HCT116 (cell line): ENCODE measurements at regions not wholly inside any gene's neighbourhood (a gene's known extent, or its start where the extent isn't known, plus 50 kb on each side); places are given as distances from the start of the nearest gene placed in this dataset.

Experiments used
- CTCF ChIP-seq, 3 experiments: fragments of 200-600 bp in 1 of 3; sonication (generic) in 1 of 3; IDR thresholded peaks in 2 of 3; conservative IDR thresholded peaks in 1 of 3; 2 replicates each; pipeline ENCODE4 v1.5.1; 2012 to 2017; ENCODE audit warnings: low read depth in 2 of 3, low read length in 2 of 3, antibody characterized with exemption in 1 of 3, borderline replicate concordance in 1 of 3, control low read depth in 1 of 3, mild to moderate bottlenecking in 1 of 3, mixed read lengths in 1 of 3, mixed run types in 1 of 3, moderate library complexity in 1 of 3; ENCODE audit not compliant: insufficient read depth in 1 of 3
- EGR1 ChIP-seq: IDR thresholded peaks from 2 replicates; pipeline ENCODE4 v1.6.1; 2012; ENCODE audit warnings: low read depth
- EZH2 ChIP-seq: fragments of 200-600 bp; sonication (generic); IDR thresholded peaks from 2 replicates; pipeline ENCODE4 v1.6.1; 2017; ENCODE audit warnings: antibody characterized with exemption, mixed run types
- FOSL1 ChIP-seq: IDR thresholded peaks from 2 replicates; pipeline ENCODE4 v1.6.1; 2012; ENCODE audit warnings: low read depth
- JUND ChIP-seq: IDR thresholded peaks from 2 replicates; pipeline ENCODE4 v1.6.1; 2012
- POLR2AphosphoS5 ChIP-seq: IDR thresholded peaks from 2 replicates; pipeline ENCODE4 v1.6.1; 2011; ENCODE audit warnings: mild to moderate bottlenecking, low read depth, low read length, moderate library complexity
- SRF ChIP-seq: IDR thresholded peaks from 2 replicates; pipeline ENCODE4 v1.6.1; 2012; ENCODE audit warnings: low read depth

- TF ChIP-seq EGR1: no peak
- no peak for TF ChIP-seq FOSL1
- no peak for TF ChIP-seq SRF
- no peak for TF ChIP-seq EZH2
- no peak for TF ChIP-seq CTCF (IDR thresholded peaks at IDR 0.05 in 2 of 3, conservative IDR thresholded peaks at IDR 0.05 in 1 of 3; ENCODE audit: borderline replicate concordance in 1 of 3, insufficient read depth in 1 of 3, low read depth in 2 of 3, low read length in 2 of 3)
- TF ChIP-seq POLR2AphosphoS5: no peak
- no peak for TF ChIP-seq JUND
Observed at GRCh38 chr14:82251494-82251893, 717.8 kb upstream of the SEL1L start.
